ENCODE measurements at regions not wholly inside any gene's neighbourhood (a gene's known extent, or its start where the extent isn't known, plus 50 kb on each side); places are given as distances from the start of the nearest gene placed in this dataset.

- TF ChIP-seq CTCF (IDR thresholded peaks at IDR 0.05; ENCODE audit: extremely low read depth in 1 of 2, insufficient read depth in 1 of 2, low read depth in 1 of 2, low read length in 2 of 2) (no peak), POLR2AphosphoS5 (IDR thresholded peaks at IDR 0.05; ENCODE audit: insufficient read depth, low read depth, low read length) (no peak), POLR2A (IDR thresholded peaks at IDR 0.05; ENCODE audit: low read depth, low read length) (no peak)
These were observed 208.2 kb upstream of the RBM19 start for GRCh38 chr12:114174326-114174725.

Data from endothelial cell of umbilical vein (primary cell).